22Rv1 (cell line): ENCODE measurements at regions not wholly inside any gene's neighbourhood (a gene's known extent, or its start where the extent isn't known, plus 50 kb on each side); places are given as distances from the start of the nearest gene placed in this dataset.

Source experiments
- CTCF ChIP-seq: fragments of 450-650 bp; IDR thresholded peaks from 2 replicates; pipeline ENCODE4 v1.5.1; 2017; ENCODE audit warnings: mild to moderate bottlenecking
- ZFX ChIP-seq: fragments of 450-650 bp; IDR thresholded peaks from 2 replicates; pipeline ENCODE4 v1.6.1; 2017; ENCODE audit warnings: antibody characterized with exemption, borderline replicate concordance

DNA sequence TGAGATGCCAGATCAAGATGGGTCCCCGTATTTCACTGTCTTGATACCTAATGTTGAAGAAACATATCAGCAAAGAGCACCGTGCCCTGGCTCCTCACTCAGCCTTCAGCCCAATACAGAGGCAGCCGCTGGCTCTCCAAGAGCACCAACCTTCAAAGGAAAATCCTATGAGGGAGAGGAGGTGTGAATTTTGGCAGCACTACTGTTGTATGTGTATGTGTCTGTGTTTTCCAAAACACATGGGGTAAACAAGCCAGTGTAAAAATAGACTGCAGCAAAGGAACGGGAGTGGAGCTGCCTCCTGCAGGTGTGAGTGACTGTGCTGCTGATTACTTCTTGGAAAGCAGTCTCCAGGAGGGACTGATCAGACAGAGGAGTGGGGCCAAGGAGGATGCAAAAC is 194.0 kb upstream of the CDH5 start:
- no peak for TF ChIP-seq CTCF
- TF ChIP-seq ZFX, result no peak
